ENCODE measurements at regions not wholly inside any gene's neighbourhood (a gene's known extent, or its start where the extent isn't known, plus 50 kb on each side); places are given as distances from the start of the nearest gene placed in this dataset.

DNA sequence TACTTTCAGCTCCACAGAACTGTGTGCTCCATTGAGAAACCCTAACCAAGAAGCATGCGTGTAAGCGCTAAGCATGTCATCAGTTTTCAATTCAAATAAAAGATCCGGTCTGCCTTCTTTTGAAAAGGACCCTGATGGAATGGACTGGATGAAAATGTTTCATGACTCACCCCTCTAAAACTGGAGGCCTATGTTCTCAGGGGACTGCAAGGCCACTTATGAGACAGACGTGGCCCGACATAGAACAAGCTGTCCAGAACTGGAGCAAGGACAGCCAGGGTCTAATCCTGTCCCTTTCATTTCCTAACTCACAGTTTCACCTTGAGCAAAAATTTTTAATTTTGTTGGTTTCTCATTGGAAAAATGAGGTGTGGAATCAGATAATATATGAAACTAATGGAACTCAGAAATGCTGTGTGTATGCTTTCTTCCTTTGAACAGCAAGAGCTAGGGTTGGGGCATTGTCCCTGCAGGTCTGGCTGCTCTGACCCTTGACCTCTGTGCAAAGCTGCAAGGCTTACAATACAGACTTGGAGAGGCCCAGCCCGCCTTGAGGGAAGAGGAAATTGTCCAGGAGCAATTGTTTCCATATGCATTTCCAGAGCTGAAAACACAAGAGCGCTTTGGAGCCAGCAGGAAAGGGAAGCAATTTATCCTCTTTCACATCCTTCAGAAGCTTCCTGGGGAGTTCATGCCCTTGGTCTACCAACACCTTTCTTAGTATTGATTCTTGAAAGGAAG is 553.4 kb upstream of the KLF12 start:
- peaks cover 1% of the 10 kb centered on the region for H3K9me3 Mint-ChIP-seq
- DNase-seq = no peak
- no peaks in the 10 kb centered on the region for H3K27me3 Mint-ChIP-seq
- H3K27ac Mint-ChIP-seq = no peak overlapping the region
- H3K4me1 Mint-ChIP-seq = no peaks in the 10 kb centered on the region
- H3K36me3 Mint-ChIP-seq = no peaks in the 10 kb centered on the region
- no peak overlapping the region for H3K4me3 Mint-ChIP-seq

DNA sequence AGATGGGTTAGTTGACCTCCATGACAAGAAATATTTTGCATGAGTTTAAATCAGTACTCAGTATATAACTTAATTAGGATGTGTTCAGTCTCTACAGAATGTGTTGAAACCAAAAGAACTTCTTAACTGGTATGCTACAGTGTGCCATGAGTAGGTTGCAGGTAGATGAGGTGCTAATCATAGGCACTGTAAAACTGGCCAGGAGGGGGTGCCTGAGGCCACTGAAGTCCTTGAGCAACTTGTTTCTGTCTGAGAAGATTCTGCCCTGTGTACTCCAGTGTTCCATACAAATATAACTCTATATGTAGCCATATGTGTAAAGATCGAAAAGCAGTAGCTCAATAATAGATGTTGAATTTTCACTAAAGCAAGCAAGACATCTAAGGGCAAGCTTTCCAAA is 549.2 kb upstream of the KLF12 start:
- H3K4me3 Mint-ChIP-seq = no peak overlapping the region
- H3K27ac Mint-ChIP-seq = no peak overlapping the region
- no peaks in the 10 kb centered on the region for H3K36me3 Mint-ChIP-seq
- no peaks in the 10 kb centered on the region for H3K4me1 Mint-ChIP-seq
- no peak for DNase-seq
- H3K27me3 Mint-ChIP-seq = peaks cover 2% of the 10 kb centered on the region
- H3K9me3 Mint-ChIP-seq = peaks cover 1% of the 10 kb centered on the region

DNA sequence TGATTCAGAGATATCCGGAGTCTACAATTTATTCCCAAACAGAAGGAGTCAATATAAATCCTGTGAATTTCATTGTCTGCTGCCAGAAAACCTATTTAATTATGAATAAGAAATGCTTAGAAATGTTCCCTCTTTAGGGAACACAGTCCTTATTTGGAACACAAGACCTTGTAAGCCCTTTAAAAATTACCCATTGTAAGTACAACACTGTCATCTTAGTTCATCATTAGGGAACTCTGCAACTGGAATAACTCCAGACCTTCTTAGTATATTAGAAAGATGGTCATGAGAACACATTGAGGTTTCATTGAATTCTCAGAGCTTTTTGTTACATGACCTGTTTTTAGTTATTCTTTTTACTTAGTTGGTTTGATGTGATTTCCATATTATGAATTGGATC is 548.5 kb upstream of the KLF12 start:
- H3K4me1 Mint-ChIP-seq = no peaks in the 10 kb centered on the region
- peaks cover 1% of the 10 kb centered on the region for H3K9me3 Mint-ChIP-seq
- H3K36me3 Mint-ChIP-seq = no peaks in the 10 kb centered on the region
- no peak for DNase-seq
- no peak overlapping the region for H3K27ac Mint-ChIP-seq
- no peak overlapping the region for H3K4me3 Mint-ChIP-seq
- H3K27me3 Mint-ChIP-seq = peaks cover 2% of the 10 kb centered on the region

DNA sequence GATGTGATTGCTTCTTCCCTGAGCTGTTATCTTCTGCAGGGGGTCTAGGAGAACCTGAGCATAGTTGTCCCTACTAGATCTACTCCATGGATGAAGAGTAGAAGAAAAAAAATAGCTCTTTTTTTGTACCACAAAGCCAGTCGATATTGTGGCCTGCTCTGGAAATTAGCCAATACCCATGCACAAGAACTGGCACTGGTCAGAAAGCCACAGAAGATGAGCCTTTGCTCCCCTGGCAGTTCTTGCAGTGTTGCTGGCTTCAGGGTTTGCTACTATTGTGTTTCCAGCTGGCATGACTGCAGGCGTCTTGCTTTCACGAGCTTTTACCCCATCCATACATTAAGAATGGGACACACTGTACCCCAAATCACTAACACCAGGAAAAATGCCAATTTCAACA is 547.7 kb upstream of the KLF12 start:
- peaks cover 2% of the 10 kb centered on the region for H3K27me3 Mint-ChIP-seq
- H3K27ac Mint-ChIP-seq = no peak overlapping the region
- no peak overlapping the region for H3K4me3 Mint-ChIP-seq
- peaks cover 1% of the 10 kb centered on the region for H3K9me3 Mint-ChIP-seq
- H3K4me1 Mint-ChIP-seq = no peaks in the 10 kb centered on the region
- H3K36me3 Mint-ChIP-seq = no peaks in the 10 kb centered on the region
- no peak for DNase-seq

DNA sequence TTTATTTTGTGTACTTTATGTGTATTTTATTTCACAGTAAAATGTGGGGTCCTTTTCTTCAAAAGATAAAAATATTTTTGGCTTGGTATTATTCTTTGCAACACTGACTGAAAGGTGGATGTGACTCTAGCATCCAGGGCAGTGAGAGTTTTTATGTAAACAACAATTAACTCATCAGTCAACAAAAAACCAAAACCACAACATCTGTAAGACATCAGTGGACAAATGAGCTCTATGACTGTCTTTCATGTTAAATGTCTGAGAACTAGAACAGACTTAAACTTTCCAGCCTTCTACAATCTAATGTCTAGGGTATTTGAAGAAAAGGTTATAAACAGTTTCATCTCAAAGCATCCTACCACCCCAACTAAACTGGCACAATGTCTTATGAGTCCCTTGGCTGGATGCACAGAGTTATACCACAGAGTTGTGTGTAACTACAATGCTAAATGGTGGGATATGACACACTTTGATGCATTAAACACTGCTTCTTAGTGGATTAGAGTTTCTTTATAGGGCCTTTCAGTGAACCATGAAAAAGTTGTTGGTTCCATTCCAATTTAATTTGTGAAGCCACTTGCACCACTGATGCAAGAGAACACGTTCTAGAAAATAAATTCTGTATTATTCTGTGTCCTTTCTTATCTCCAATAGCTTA is 544.2 kb upstream of the KLF12 start:
- Mint-ChIP-seq H3K9me3 (no peaks in the 10 kb centered on the region), H3K4me1 (no peaks in the 10 kb centered on the region), H3K27me3 (peaks cover 2% of the 10 kb centered on the region), H3K36me3 (no peaks in the 10 kb centered on the region), H3K4me3 (no peak overlapping the region), H3K27ac (no peak overlapping the region)
- no peak for DNase-seq

DNA sequence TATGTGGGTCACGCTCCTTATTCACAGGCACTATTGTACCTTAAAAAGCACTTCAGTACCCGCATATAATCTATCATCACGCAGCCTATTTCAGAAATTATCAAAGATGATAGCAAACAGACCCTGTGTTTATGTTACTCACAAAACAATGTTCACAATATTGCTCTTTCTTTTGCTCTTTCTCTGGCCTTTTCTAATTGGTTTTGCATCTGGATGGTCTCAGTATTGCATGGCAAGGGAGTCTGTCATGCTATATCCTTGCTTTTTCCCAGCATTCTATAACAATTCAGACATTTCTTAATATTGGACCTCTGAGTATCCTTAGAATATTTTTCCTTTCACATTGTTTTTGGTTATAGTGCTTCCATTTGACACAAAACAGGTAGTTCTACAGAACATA is 541.8 kb upstream of the KLF12 start:
- Mint-ChIP-seq H3K27me3 (peaks cover 2% of the 10 kb centered on the region), H3K4me3 (no peak overlapping the region), H3K4me1 (no peaks in the 10 kb centered on the region), H3K27ac (no peak overlapping the region), H3K9me3 (no peaks in the 10 kb centered on the region), H3K36me3 (no peaks in the 10 kb centered on the region)
- no peak for DNase-seq

DNA sequence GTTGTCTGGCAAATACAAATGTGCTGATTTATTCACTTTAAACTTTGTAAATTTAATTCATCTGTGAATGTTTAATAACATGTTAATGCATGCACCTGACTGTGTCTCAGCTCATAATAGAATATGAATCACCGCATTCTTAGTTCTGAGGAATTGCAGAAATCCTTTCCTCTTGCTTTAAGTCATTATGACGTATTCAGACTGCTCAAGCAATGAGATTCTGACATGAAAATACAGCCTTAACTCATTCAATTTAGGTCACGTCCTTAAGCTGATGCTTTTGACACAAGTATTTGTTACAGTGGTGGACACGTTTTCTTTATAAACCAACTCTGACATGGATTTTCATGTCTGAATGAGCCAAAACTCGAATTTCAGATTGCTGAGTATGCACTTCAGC is 541.0 kb upstream of the KLF12 start:
- peaks cover 2% of the 10 kb centered on the region for H3K27me3 Mint-ChIP-seq
- no peak overlapping the region for H3K4me3 Mint-ChIP-seq
- H3K27ac Mint-ChIP-seq = no peak overlapping the region
- no peaks in the 10 kb centered on the region for H3K4me1 Mint-ChIP-seq
- no peaks in the 10 kb centered on the region for H3K36me3 Mint-ChIP-seq
- H3K9me3 Mint-ChIP-seq = no peaks in the 10 kb centered on the region
- no peak for DNase-seq

DNA sequence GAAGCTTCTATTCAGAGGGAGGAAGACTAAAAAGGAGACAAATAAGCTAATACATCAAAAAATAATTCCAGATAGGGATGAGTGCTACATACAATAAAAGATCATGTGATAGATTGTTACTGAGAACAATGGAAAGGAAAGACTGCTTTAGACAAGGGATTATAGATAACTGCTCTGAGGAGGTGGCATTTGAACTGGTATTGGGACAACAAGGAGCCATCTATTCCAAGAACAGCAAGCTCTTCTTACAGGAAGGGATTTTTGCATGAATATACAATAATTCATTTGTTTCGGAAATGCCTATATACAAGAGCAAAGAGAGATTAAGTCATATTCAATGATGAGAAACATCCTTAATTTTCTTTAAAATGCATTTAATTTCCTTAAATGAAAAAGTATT is 540.5 kb upstream of the KLF12 start:
- H3K27me3 Mint-ChIP-seq = no peaks in the 10 kb centered on the region
- H3K36me3 Mint-ChIP-seq = no peaks in the 10 kb centered on the region
- no peak for DNase-seq
- H3K9me3 Mint-ChIP-seq = no peaks in the 10 kb centered on the region
- no peaks in the 10 kb centered on the region for H3K4me1 Mint-ChIP-seq
- H3K27ac Mint-ChIP-seq = no peak overlapping the region
- no peak overlapping the region for H3K4me3 Mint-ChIP-seq

DNA sequence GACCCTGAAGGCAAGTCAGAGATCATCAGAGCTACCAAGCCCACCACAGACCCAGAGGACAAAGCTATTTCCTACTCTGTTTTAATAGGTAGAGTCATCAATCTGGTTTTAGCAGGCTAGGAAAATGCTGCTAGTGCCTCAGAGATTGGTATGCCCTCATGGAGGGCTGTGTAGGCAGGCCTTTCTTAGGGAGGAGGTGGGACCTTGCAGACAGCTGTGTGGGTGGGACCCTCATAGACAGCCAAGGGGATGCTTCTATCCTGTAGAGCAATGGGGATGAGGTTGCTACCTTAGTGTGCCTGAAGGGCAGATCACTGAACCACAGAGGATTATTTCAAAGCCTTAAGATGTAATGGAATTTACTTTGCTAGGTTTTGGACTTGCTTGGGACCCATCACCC is 534.9 kb upstream of the KLF12 start:
- Mint-ChIP-seq H3K4me3 (no peak overlapping the region), H3K9me3 (no peaks in the 10 kb centered on the region), H3K27ac (no peak overlapping the region), H3K36me3 (no peaks in the 10 kb centered on the region), H3K27me3 (no peaks in the 10 kb centered on the region), H3K4me1 (no peaks in the 10 kb centered on the region)
- DNase-seq = no peak

DNA sequence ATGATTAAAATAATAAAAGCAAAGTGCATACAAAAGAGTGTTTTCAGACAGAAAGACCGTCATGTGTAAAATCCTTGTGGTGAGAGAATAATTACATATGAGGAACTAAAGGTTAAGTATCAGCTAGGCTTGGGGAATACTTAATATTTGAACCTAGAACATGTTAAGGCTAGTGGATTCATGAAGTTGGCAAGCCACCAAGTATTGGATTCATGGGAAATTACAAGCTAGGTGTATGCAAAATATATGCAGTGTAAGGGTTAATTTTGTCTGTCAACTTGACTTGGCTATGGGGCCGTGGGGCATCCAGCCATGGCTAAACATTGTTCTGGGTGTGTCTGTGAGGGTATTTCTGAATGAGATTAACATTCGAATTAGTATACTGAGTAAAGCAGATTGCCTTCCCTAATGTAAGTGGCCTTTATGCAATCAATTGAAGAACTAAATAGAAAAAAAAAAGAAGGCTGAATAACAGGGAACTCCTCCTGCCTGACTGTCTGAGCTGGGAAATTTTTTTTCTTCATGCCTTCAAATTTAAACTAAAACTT is 533.5 kb upstream of the KLF12 start:
- H3K27me3 Mint-ChIP-seq = no peaks in the 10 kb centered on the region
- no peak overlapping the region for H3K4me3 Mint-ChIP-seq
- H3K36me3 Mint-ChIP-seq = no peaks in the 10 kb centered on the region
- no peak for DNase-seq
- no peaks in the 10 kb centered on the region for H3K9me3 Mint-ChIP-seq
- H3K4me1 Mint-ChIP-seq = no peaks in the 10 kb centered on the region
- H3K27ac Mint-ChIP-seq = no peak overlapping the region

DNA sequence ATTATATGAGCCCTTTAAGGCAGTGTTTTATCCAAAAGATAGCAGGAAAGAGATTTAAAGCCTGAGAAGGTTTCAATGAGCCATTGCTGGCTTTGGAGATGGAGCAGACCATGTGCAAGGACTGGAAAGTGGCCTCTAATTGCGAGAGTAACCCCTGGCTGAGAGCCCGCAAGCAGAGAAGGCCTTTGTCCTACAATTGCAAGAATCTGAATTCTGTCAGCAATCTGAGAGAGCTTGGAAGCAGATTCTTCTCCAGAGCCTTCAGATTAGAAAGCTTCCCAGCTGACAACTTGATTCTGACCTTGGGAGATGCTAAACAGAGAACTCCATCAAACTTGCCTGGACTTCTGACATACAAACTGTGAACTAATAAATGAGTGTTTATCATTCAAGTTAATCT is 528.7 kb upstream of the KLF12 start:
- no peak overlapping the region for H3K4me3 Mint-ChIP-seq

DNA sequence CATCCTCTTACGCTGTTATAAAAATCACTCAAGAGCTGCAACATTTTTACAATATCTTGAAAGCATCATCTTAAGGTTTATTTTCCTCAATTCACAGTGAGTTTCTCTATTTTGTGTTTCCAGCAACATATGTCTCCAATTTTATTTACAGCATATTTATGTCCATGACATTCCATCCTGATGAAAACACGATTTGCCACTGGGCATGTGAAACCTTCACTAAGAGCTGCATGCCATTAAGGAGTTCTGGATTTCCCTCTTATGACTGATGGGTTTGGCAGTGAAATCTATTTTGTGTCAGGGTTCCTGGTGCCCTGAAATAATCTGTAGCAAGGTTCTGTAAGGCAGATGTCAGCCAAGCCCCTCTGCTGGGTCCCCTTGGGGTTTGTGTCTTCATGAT is 527.6 kb upstream of the KLF12 start:
- DNase-seq = no peak
- Mint-ChIP-seq H3K27me3 (no peaks in the 10 kb centered on the region), H3K4me1 (no peaks in the 10 kb centered on the region), H3K9me3 (no peaks in the 10 kb centered on the region), H3K27ac (no peak overlapping the region), H3K36me3 (no peaks in the 10 kb centered on the region), H3K4me3 (no peak overlapping the region)

More for the DNA sequence above, 528.7 kb upstream of the KLF12 start:
- no peaks in the 10 kb centered on the region for H3K36me3 Mint-ChIP-seq
- no peak overlapping the region for H3K27ac Mint-ChIP-seq
- DNase-seq = no peak
- no peaks in the 10 kb centered on the region for H3K4me1 Mint-ChIP-seq
- no peaks in the 10 kb centered on the region for H3K9me3 Mint-ChIP-seq
- no peaks in the 10 kb centered on the region for H3K27me3 Mint-ChIP-seq

DNA sequence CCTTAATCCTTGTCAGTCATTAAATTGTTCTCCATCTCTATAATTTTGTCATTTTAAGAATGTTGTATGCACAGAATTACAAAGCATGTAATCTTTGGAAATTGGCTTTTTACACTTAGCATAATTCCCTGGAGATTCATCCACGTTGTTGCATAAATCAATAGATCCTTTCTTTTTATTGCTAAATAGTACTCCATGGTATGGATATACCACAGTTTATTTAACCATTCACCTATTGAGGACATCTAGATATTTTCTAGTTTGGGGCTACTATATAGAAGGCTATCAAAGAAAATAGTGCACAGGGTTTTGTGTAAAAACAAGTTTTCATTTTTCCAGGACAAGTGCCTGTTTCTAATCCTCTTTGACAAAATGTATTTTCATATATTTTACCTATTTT is 523.6 kb upstream of the KLF12 start:
- no peak overlapping the region for H3K27ac Mint-ChIP-seq
- DNase-seq = no peak
- H3K4me1 Mint-ChIP-seq = no peaks in the 10 kb centered on the region
- no peak overlapping the region for H3K4me3 Mint-ChIP-seq
- H3K9me3 Mint-ChIP-seq = no peaks in the 10 kb centered on the region
- peaks cover under 1% of the 10 kb centered on the region for H3K27me3 Mint-ChIP-seq
- H3K36me3 Mint-ChIP-seq = no peaks in the 10 kb centered on the region

DNA sequence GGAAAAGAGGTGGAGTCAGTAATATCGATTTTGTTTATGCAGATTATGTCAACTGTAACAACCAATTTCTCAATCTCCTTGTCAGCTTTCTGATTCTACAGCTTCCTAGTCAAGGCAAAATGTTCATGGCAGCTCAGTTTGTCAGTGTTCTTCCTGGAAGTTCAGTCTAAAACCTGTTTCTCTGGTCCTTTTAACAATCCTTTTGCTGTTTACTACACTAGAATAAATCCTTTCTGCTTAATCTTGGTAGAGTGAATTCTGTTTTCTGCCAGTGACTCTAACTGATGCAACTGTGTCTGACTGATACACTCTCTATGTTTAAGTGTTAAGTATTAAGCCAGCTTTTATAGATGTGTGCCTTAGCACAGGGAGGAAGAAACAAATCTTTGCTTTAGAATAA is 516.9 kb upstream of the KLF12 start:
- no peak overlapping the region for H3K27ac Mint-ChIP-seq
- no peak for DNase-seq
- H3K36me3 Mint-ChIP-seq = no peaks in the 10 kb centered on the region
- no peak overlapping the region for H3K4me3 Mint-ChIP-seq
- no peaks in the 10 kb centered on the region for H3K9me3 Mint-ChIP-seq
- peaks cover 4% of the 10 kb centered on the region for H3K27me3 Mint-ChIP-seq
- H3K4me1 Mint-ChIP-seq = no peaks in the 10 kb centered on the region

DNA sequence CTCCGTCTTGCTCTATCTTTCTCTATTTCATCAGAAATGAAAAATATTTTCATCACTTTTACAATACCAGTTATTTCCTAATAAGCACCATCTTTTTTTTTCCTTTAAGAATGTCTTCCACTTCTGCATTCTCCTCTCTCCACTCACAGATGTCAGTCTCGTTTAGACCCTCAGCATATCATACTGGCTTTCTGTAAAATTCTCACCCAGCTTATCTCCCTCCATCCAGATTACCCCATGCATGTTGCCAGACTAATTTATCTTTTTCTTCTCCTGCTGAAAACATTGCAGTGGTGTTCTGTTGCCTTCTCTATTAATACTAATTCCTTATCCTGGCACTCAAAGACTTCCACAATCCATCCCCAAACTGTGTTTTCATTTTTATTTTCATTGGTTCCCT is 513.8 kb upstream of the KLF12 start:
- Mint-ChIP-seq H3K4me1 (no peaks in the 10 kb centered on the region), H3K4me3 (no peak overlapping the region), H3K36me3 (no peaks in the 10 kb centered on the region), H3K9me3 (peaks cover 2% of the 10 kb centered on the region), H3K27ac (no peak overlapping the region), H3K27me3 (peaks cover 4% of the 10 kb centered on the region)
- no peak for DNase-seq

DNA sequence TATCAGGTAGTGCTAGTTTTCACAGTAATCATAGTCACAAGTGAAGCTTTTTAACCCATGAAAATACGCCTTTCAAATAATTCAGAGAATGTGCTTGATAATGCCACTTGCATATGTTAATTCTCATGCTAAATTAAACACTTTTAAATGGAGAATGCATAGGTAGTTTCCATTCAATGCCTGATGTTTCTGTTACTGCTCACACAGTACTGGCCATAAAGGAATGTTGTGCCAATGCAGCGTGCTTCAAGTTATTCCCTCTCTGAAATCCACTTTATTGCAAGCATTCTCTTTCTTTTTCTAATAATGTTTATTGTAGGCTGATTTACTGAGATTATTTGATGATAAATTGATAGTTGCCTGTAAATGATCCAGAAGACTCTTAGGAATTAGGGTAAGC is 513.0 kb upstream of the KLF12 start:
- no peaks in the 10 kb centered on the region for H3K36me3 Mint-ChIP-seq
- no peaks in the 10 kb centered on the region for H3K4me1 Mint-ChIP-seq
- no peak overlapping the region for H3K27ac Mint-ChIP-seq
- H3K4me3 Mint-ChIP-seq = no peak overlapping the region
- peaks cover 2% of the 10 kb centered on the region for H3K9me3 Mint-ChIP-seq
- H3K27me3 Mint-ChIP-seq = no peaks in the 10 kb centered on the region
- no peak for DNase-seq

All from activated naive CD8-positive, alpha-beta T cell treated with anti-CD3 and anti-CD28 coated beads for 36 hours (primary cell).